Endothelial cell (in vitro differentiated cells): ENCODE measurements at regions not wholly inside any gene's neighbourhood (a gene's known extent, or its start where the extent isn't known, plus 50 kb on each side); places are given as distances from the start of the nearest gene placed in this dataset.

Experiments used
- DNase-seq: peaks from one replicate; pipeline ENCODE4 v3.0.0; 2021; ENCODE audit warnings: low spot score
- H3K27ac Mint-ChIP-seq: one replicate; pipeline ENCODE4 v1.8.0; 2021; ENCODE audit warnings: mixed read lengths, inconsistent platforms; ENCODE audit not compliant: unreplicated experiment
- H3K27me3 Mint-ChIP-seq: one replicate; pipeline ENCODE4 v1.8.0; 2021; ENCODE audit warnings: mild to moderate bottlenecking, moderate library complexity, mixed read lengths, inconsistent platforms; ENCODE audit not compliant: unreplicated experiment
- H3K36me3 Mint-ChIP-seq: one replicate; pipeline ENCODE4 v1.8.0; 2021; ENCODE audit warnings: mild to moderate bottlenecking, low read depth, mixed read lengths, inconsistent platforms; ENCODE audit not compliant: unreplicated experiment
- H3K4me1 Mint-ChIP-seq: one replicate; pipeline ENCODE4 v1.8.0; 2021; ENCODE audit warnings: mild to moderate bottlenecking, mixed read lengths, inconsistent platforms; ENCODE audit not compliant: unreplicated experiment
- H3K4me3 Mint-ChIP-seq: one replicate; pipeline ENCODE4 v1.8.0; 2021; ENCODE audit warnings: mild to moderate bottlenecking, mixed read lengths, inconsistent platforms; ENCODE audit not compliant: unreplicated experiment
- H3K9me3 Mint-ChIP-seq: one replicate; pipeline ENCODE4 v1.8.0; 2021; ENCODE audit warnings: mixed read lengths, inconsistent platforms; ENCODE audit not compliant: unreplicated experiment
- TF ChIP-seq, protein P1 (sequence below): fragments of 200-600 bp; sonication (generic); IDR thresholded peaks from one replicate; pipeline ENCODE4 v1.5.0; 2021; ENCODE audit warnings: antibody characterized with exemption; ENCODE audit not compliant: unreplicated experiment

DNA sequence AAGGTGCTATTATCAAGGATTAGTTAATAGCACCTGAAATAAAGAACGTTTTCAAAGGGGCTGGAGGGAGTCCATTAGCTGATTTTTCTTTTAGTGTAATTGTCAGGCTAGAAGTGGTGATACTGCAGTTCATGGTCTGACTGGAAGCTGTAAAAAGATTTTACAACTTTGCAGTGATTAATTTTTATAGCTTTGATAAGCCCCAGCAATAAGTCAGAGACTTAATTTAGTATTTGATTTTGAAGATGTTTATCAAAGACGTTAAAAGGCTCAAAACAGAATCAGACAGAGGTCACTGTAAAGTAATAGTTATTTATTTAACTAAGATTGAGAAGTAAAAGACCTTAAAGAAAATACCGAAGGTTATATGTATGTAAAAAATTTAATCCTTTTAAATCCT, 165.5 kb upstream of the FMN2 start:
- no peak for DNase-seq
- H3K4me3 Mint-ChIP-seq: no peak overlapping the region
- no peaks in the 10 kb centered on the region for H3K9me3 Mint-ChIP-seq
- H3K4me1 Mint-ChIP-seq: peaks cover 6% of the 10 kb centered on the region
- TF ChIP-seq, protein P1, sequence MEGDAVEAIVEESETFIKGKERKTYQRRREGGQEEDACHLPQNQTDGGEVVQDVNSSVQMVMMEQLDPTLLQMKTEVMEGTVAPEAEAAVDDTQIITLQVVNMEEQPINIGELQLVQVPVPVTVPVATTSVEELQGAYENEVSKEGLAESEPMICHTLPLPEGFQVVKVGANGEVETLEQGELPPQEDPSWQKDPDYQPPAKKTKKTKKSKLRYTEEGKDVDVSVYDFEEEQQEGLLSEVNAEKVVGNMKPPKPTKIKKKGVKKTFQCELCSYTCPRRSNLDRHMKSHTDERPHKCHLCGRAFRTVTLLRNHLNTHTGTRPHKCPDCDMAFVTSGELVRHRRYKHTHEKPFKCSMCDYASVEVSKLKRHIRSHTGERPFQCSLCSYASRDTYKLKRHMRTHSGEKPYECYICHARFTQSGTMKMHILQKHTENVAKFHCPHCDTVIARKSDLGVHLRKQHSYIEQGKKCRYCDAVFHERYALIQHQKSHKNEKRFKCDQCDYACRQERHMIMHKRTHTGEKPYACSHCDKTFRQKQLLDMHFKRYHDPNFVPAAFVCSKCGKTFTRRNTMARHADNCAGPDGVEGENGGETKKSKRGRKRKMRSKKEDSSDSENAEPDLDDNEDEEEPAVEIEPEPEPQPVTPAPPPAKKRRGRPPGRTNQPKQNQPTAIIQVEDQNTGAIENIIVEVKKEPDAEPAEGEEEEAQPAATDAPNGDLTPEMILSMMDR: no peak
- peaks cover under 1% of the 10 kb centered on the region for H3K27me3 Mint-ChIP-seq
- H3K27ac Mint-ChIP-seq: no peak overlapping the region
- H3K36me3 Mint-ChIP-seq: no peaks in the 10 kb centered on the region

GRCh38 chr1:239929317-239929716, 162.4 kb upstream of the FMN2 start:
- DNase-seq: no peak
- Mint-ChIP-seq H3K27ac (no peak overlapping the region), H3K4me1 (peaks cover 8% of the 10 kb centered on the region), H3K9me3 (no peaks in the 10 kb centered on the region), H3K4me3 (no peak overlapping the region), H3K27me3 (peaks cover 4% of the 10 kb centered on the region), H3K36me3 (no peaks in the 10 kb centered on the region)
- TF ChIP-seq, protein P1: no peak

DNA sequence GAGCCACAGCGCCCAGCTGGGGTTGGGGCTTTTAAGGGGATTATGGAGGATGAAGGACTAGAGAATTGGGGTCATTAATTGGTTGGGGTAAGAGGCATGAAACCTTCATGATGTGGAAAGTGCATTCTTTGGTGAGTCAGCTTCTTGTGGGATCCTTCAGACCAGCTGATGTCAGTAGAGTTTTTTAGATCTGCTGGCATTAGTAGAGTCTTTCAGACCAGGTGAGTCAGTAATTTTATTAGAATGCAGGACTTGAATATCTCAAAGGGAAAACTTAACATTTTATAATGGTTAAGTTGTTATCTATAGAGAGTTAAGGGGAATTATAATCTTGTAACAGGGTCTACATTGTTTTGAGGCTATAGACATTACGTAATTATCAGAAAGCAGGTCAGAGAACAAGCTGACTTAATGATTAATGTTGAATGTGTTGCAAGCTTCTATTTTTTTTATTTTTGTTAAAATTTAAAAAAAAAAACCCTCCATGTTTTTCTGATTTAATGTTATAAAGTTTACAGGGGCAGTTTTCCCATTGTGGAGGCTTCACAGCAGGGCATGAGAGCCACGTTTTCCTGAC, 160.9 kb upstream of the FMN2 start:
- Mint-ChIP-seq H3K9me3 (no peaks in the 10 kb centered on the region), H3K36me3 (no peaks in the 10 kb centered on the region), H3K27me3 (peaks cover 4% of the 10 kb centered on the region), H3K27ac (no peak overlapping the region), H3K4me3 (no peak overlapping the region), H3K4me1 (peaks cover 8% of the 10 kb centered on the region)
- no peak for DNase-seq
- TF ChIP-seq, protein P1: no peak

DNA sequence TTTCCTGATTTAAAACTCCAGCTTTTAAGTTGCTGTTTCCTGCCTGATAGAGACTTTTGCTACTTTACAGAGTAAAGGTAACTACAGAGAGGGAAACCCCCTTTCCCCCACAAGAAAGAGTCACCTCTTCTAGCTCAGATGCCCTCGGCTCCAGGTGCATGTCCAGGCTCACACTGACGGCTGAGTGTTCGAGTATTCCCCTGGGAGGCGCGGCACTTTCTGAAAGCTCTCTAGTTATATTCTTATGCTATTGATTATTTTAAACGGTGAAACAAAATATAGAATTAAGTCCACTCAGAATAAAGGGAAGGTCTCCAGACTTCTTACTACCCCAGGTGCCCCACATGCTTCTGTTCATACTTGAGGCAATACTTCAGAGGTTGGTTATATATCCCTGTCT, 160.3 kb upstream of the FMN2 start:
- Mint-ChIP-seq H3K4me3 (no peak overlapping the region), H3K27ac (no peak overlapping the region), H3K4me1 (peaks cover 8% of the 10 kb centered on the region), H3K36me3 (no peaks in the 10 kb centered on the region), H3K9me3 (no peaks in the 10 kb centered on the region), H3K27me3 (peaks cover 4% of the 10 kb centered on the region)
- no peak for DNase-seq
- TF ChIP-seq, protein P1: no peak

DNA sequence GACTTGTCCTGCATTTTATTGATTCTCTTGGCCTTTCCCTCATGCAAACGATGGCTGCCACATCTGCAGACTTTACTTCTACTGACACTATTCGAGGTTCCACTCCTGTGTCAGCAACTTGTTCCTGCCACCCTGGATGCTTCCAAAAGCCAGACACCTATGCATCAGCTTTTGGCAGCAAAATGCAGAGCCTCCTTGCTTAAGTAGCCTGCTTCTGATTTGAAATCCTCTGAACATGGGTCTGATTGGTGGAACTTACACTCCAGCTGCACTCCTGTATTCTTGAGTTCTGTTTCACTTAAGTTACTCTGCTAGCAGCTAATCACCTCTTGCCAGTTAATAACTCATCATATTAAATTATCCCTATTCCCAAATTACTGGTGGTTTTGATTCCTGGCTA, 152.1 kb upstream of the FMN2 start:
- DNase-seq: no peak
- TF ChIP-seq, protein P1: no peak
- Mint-ChIP-seq H3K4me3 (no peak overlapping the region), H3K27me3 (no peaks in the 10 kb centered on the region), H3K9me3 (peaks cover 4% of the 10 kb centered on the region), H3K36me3 (peaks cover 3% of the 10 kb centered on the region), H3K27ac (no peak overlapping the region), H3K4me1 (no peaks in the 10 kb centered on the region)
